HepG2 (cell line): ENCODE measurements at regions not wholly inside any gene's neighbourhood (a gene's known extent, or its start where the extent isn't known, plus 50 kb on each side); places are given as distances from the start of the nearest gene placed in this dataset.

Source experiments
- ATAC-seq: fragments of 200-7000 bp; cut with Tn5 transposase; 3 replicates; pipeline ENCODE4 v1.9.1; 2020; ENCODE audit warnings: mild to moderate bottlenecking, moderate library complexity
- BruUV-seq: library from RNA; stranded (reverse); fragments of 400-500 nt; replicated peaks from 2 replicates; lab custom pipeline; 2021; lab: Mats Ljungman, UMichigan
- CTCF ChIA-PET: fragments of 300-600 bp; formaldehyde crosslinking; extraction: SDS; loops from one replicate; lab custom pipeline; 2021; ENCODE audit warnings: low total read pairs, inconsistent platforms, low intra/inter-chr PET ratio; lab: Yijun Ruan, JAX
- POLR2A ChIA-PET: fragments of 350-600 bp; sonication (Branson Sonifier 250); formaldehyde crosslinking; loops from one replicate; lab custom pipeline; 2020; ENCODE audit warnings: antibody characterized with exemption, inconsistent platforms; lab: Yijun Ruan, JAX
- DNase-seq: peaks from one replicate; pipeline ENCODE4 v3.0.0-alpha.2; 2015; ENCODE audit warnings: low spot score
- FAIRE-seq: peaks from 3 replicates; lab custom pipeline; 2011; peaks lifted over from hg19 to GRCh38; lab: Jason Lieb, UNC
- H2AFZ ChIP-seq: one replicate; pipeline ENCODE4 v1.6.1; 2011; ENCODE audit warnings: low read length, inconsistent platforms
- H3K27ac ChIP-seq: fragments of 300-600 bp; 3 replicates; pipeline ENCODE4 v1.8.0; 2011; ENCODE audit warnings: mixed run types, mild to moderate bottlenecking, mixed read lengths, low read length, inconsistent platforms; ENCODE audit not compliant: insufficient read depth; ENCODE audit errors: extremely low read length
- H3K27me3 ChIP-seq, 2 experiments: fragments of 200-600 bp in 1 of 2; 2 replicates in 1 of 2; 3 replicates in 1 of 2; pipeline versions ENCODE4 v1.6.0 to v1.8.0; 2011; ENCODE audit warnings: low read length in 2 of 2, mild to moderate bottlenecking in 2 of 2, moderate library complexity in 2 of 2, inconsistent platforms in 1 of 2; ENCODE audit not compliant: insufficient read depth in 2 of 2, control insufficient read depth in 1 of 2
- H3K36me3 ChIP-seq, 2 experiments: fragments of 200-600 bp in 1 of 2; replicated peaks in 1 of 2; 2 replicates in 1 of 2; 3 replicates in 1 of 2; pipeline versions ENCODE4 v1.5.1 to v1.8.0; 2011; ENCODE audit warnings: low read length in 2 of 2, inconsistent platforms in 1 of 2; ENCODE audit not compliant: insufficient read depth in 2 of 2, control insufficient read depth in 1 of 2
- H3K4me1 ChIP-seq: 2 replicates; pipeline ENCODE4 v1.5.1; 2012; ENCODE audit warnings: low read length, inconsistent platforms; ENCODE audit not compliant: insufficient read depth
- H3K4me2 ChIP-seq: 2 replicates; pipeline ENCODE4 v1.6.0; 2011; ENCODE audit warnings: low read depth, low read length, inconsistent platforms
- H3K4me3 ChIP-seq, 3 experiments: fragments of 200-600 bp in 1 of 3; sonication (generic), shearing (Covaris generic) in 1 of 3; replicated peaks in 1 of 3; 2 replicates each; pipeline ENCODE4 v1.5.1; 2011 to 2016; ENCODE audit warnings: low read length in 3 of 3, inconsistent platforms in 2 of 3, low read depth in 2 of 3, mild to moderate bottlenecking in 2 of 3, control low read depth in 1 of 3, mixed read lengths in 1 of 3; ENCODE audit not compliant: insufficient read depth in 1 of 3
- H3K79me2 ChIP-seq: one replicate; pipeline ENCODE4 v1.6.1; 2011; ENCODE audit warnings: low read length, inconsistent platforms; ENCODE audit not compliant: insufficient read depth
- H3K9ac ChIP-seq: 2 replicates; pipeline ENCODE4 v1.6.0; 2011; ENCODE audit warnings: mild to moderate bottlenecking, low read depth, low read length, inconsistent platforms; ENCODE audit not compliant: insufficient read depth
- H3K9me3 ChIP-seq: 2 replicates; pipeline ENCODE4 v1.5.1; 2012; ENCODE audit warnings: mild to moderate bottlenecking, low read length
- H4K20me1 ChIP-seq: 2 replicates; pipeline ENCODE4 v1.6.0; 2011; ENCODE audit warnings: inconsistent platforms, mild to moderate bottlenecking, low read length, moderate library complexity; ENCODE audit not compliant: insufficient read depth
- ATF7 ChIP-seq, 2 experiments: fragments of 450-650 bp in 1 of 2; sonication (generic) in 1 of 2; formaldehyde crosslinking in 1 of 2; IDR thresholded peaks; 2 replicates each; pipeline versions ENCODE4 v1.4.0 to v1.6.1; 2016 to 2020; ENCODE audit warnings: antibody characterized with exemption in 1 of 2, mild to moderate bottlenecking in 1 of 2, missing genetic modification reagents in 1 of 2
- MAZ ChIP-seq, 2 experiments: sonication (generic) in 1 of 2; formaldehyde crosslinking in 1 of 2; IDR thresholded peaks; 2 replicates each; pipeline versions ENCODE4 v1.5.0 to v1.6.1; 2012 to 2020; ENCODE audit warnings: low read depth in 2 of 2, mild to moderate bottlenecking in 2 of 2, borderline replicate concordance in 1 of 2, improper control_type of control experiment in 1 of 2, low read length in 1 of 2, missing genetic modification reagents in 1 of 2, moderate library complexity in 1 of 2
- ZNF781 ChIP-seq: sonication (generic); formaldehyde crosslinking; IDR thresholded peaks from 2 replicates; pipeline ENCODE4 v1.5.1; 2020; ENCODE audit warnings: borderline replicate concordance, mild to moderate bottlenecking, missing genetic modification reagents; ENCODE audit errors: not compliant biosample characterization
- WGBS: methylation state at CpG from one replicate; pipeline ENCODE4 v1.1.6; 2017; ENCODE audit warnings: low lambda C conversion rate; 5-methylcytosine and 5-hydroxymethylcytosine counted together
- in situ Hi-C: cut with HindIII; loops from 2 replicates; pipeline ENCODE4 v1.10.0; 2017; ENCODE audit warnings: low pct_unique_long_range_greater_than_20kb; ENCODE audit not compliant: extremely low pct_ligation_motif_present
- intact Hi-C: fragments of 100-400 bp; cut with micrococcal nuclease; formaldehyde crosslinking; loops from one replicate; pipeline ENCODE4 v1.10.0; 2022; ENCODE audit not compliant: unreplicated experiment
- TF ChIP-seq, protein P1 (sequence below): sonication (generic); formaldehyde crosslinking; IDR thresholded peaks from 2 replicates; pipeline ENCODE4 v1.8.0; 2023; ENCODE audit warnings: mild to moderate bottlenecking, missing genetic modification reagents
- TF ChIP-seq, protein P2 (sequence below): IDR thresholded peaks from 2 replicates; pipeline ENCODE4 v1.4.0; 2020; ENCODE audit warnings: mild to moderate bottlenecking, missing genetic modification reagents

DNA sequence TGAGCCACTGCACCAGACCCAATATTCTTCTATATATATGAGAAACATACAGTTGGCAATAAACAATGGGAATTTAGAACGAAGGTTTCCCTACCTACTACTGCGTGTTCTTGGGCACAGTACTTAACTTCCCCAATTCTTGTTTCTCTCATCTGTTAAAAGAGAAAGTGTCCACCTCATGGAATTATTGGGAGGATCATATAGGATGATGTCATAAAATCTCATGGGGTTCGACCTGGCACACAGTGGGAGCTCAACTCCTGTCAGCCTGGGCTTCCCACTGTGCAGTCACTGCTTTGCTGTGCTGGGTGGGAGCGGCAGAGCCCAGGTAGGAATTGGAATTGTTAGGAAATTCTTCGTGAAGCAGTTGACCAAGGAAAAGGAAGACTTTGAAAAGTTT, 203.3 kb downstream of the SH3BP4 start:
- DNase-seq, result no peak
- intact Hi-C loops, result no loop called here
- no peak overlapping the region for H3K4me3 ChIP-seq
- no peaks in the 10 kb centered on the region for H3K79me2 ChIP-seq
- H3K4me1 ChIP-seq, result no peaks in the 10 kb centered on the region
- no peak overlapping the region for H2AFZ ChIP-seq
- H3K27ac ChIP-seq, result no peak overlapping the region
- H3K27me3 ChIP-seq, result peaks cover 0 to 31% of the 10 kb centered on the region in 2 experiments; a peak in 3 of 5 replicates
- no TSS peak for BruUV-seq
- no peak overlapping the region for H3K9ac ChIP-seq
- CTCF ChIA-PET, result no interaction called here
- no peaks in the 10 kb centered on the region for H3K36me3 ChIP-seq
- no peaks in the 10 kb centered on the region for H4K20me1 ChIP-seq
- 53% methylated on average over 5 of the region's 5 CpGs for WGBS
- no peaks in the 10 kb centered on the region for H3K9me3 ChIP-seq
- POLR2A ChIA-PET, result no interaction called here
- TF ChIP-seq ATF7 (IDR thresholded peaks at IDR 0.05), result peak; percentile 92
- no peak for TF ChIP-seq ATF7 (CRISPR knock-in tag; IDR thresholded peaks at IDR 0.05)
- TF ChIP-seq, protein P1, sequence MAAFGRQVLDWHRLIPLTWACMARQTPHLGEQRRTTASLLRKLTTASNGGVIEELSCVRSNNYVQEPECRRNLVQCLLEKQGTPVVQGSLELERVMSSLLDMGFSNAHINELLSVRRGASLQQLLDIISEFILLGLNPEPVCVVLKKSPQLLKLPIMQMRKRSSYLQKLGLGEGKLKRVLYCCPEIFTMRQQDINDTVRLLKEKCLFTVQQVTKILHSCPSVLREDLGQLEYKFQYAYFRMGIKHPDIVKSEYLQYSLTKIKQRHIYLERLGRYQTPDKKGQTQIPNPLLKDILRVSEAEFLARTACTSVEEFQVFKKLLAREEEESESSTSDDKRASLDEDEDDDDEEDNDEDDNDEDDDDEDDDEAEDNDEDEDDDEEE (CRISPR knock-in tag), result no peak
- TF ChIP-seq MAZ (IDR thresholded peaks at IDR 0.05; ENCODE audit: borderline replicate concordance, low read depth, low read length), result no peak
- no peak for TF ChIP-seq MAZ (CRISPR knock-in tag; IDR thresholded peaks at IDR 0.05; ENCODE audit: low read depth)
- no peak for TF ChIP-seq ZNF781
- TF ChIP-seq, protein P2, sequence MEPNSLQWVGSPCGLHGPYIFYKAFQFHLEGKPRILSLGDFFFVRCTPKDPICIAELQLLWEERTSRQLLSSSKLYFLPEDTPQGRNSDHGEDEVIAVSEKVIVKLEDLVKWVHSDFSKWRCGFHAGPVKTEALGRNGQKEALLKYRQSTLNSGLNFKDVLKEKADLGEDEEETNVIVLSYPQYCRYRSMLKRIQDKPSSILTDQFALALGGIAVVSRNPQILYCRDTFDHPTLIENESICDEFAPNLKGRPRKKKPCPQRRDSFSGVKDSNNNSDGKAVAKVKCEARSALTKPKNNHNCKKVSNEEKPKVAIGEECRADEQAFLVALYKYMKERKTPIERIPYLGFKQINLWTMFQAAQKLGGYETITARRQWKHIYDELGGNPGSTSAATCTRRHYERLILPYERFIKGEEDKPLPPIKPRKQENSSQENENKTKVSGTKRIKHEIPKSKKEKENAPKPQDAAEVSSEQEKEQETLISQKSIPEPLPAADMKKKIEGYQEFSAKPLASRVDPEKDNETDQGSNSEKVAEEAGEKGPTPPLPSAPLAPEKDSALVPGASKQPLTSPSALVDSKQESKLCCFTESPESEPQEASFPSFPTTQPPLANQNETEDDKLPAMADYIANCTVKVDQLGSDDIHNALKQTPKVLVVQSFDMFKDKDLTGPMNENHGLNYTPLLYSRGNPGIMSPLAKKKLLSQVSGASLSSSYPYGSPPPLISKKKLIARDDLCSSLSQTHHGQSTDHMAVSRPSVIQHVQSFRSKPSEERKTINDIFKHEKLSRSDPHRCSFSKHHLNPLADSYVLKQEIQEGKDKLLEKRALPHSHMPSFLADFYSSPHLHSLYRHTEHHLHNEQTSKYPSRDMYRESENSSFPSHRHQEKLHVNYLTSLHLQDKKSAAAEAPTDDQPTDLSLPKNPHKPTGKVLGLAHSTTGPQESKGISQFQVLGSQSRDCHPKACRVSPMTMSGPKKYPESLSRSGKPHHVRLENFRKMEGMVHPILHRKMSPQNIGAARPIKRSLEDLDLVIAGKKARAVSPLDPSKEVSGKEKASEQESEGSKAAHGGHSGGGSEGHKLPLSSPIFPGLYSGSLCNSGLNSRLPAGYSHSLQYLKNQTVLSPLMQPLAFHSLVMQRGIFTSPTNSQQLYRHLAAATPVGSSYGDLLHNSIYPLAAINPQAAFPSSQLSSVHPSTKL, result no peak
- TF ChIP-seq, all 625 proteins: peak for 1
- in situ Hi-C loops, result no loop called here
- H3K4me2 ChIP-seq, result no peak overlapping the region
- no peak for FAIRE-seq
- no peak for ATAC-seq
